HG03432 (cell line): ENCODE measurements at regions not wholly inside any gene's neighbourhood (a gene's known extent, or its start where the extent isn't known, plus 50 kb on each side); places are given as distances from the start of the nearest gene placed in this dataset.

Source experiments
- ATAC-seq: cut with Tn5 transposase; IDR thresholded peaks from one replicate; pipeline ENCODE4 v1.9.1; 2021; ENCODE audit warnings: mild to moderate bottlenecking, moderate library complexity; ENCODE audit not compliant: unreplicated experiment

DNA sequence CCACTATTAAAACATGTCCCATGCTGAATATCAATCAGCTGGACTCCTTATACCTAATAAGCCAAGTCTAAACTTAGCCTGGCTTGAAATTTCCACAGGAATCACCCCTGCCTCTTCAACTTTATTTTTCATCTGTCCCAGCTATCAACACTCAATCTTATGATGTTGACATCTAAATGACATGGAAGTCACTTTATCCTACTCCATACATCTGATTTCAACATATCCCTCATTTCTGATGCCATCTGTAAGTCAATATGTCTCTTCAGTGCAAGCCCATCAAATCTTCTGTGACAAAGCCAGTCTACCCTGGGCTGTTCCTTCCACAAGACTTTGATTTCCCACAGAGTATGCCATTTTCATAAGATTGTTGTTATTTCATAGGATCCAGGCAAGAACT, 143.6 kb upstream of the SEMA6D start:
- ATAC-seq = no peak

DNA sequence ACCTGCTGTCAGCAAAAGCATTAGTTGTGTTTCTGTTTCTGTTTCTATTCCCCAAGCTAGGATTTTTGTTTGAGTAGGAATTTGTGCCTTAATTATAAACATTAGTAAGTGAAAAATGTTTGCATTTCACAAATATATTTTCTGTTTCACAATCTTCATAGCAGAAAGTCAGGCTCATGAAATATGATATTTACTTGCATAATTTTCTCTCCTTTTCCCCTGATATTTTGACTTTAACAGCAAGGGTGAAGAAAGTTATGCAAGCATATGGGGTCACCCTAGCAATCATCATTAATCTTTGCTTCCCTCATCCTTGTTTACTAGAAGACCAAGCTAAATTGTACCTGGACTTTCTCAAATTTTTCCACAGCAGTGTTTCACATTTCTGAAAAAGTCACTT, 140.3 kb upstream of the SEMA6D start:
- ATAC-seq = no peak

DNA sequence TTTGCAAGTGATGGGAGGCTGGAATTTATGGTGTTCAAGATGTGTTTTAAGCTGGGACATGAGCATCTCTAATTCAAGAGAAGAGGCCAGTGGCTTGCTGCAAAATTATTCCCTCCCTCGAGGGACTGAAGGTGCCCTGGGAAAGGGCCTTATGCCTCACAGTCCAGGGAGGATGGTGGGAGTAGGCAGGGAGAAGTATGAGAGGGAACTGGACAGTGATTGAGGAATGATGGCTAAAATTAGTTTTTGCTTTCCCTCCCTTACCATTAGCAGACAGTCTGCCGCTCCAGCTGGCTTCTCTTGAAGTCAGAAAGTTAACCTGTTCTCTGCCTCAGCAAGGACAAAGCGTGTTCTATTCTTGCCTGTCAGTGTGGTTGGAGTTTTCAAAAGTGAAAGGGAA, 139.8 kb upstream of the SEMA6D start:
- no peak for ATAC-seq

DNA sequence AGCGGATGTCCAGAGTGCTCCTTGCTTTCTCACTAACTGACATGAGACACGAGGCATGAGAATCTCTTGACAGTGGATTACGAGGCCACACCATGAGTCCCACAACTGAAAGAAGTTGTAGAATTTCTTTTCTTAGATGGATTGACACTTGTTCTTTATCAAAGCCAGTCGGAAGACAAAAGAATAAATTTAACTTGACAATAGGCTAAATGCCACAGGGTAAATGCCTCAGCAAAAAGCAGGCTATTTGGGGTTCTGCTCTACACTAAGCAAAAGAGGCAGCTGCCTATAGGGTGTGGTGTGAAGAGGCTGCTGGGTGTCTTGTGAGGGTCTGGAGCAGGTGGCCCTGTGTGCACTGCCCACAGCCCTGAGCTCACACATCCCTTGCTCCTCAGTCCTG, 135.1 kb upstream of the SEMA6D start:
- no peak for ATAC-seq

DNA sequence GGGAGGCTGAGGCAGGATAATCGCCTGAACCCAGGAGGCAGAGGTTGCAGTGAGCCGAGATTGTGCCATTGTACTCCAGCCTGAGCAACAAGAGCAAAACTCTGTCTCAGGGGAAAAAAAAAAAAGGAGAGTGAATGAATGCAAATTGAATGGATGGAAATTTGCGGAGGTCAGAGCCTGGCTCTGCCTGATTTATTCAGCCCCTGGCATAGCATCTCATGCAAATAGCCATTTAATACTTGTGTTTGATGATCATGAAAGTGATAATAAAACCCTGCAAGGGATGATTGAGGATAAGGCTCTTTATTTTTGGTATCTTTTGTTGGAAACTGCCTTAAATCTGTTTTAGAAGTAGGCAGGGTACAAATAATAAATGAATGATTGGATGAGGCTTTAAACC, 133.0 kb upstream of the SEMA6D start:
- ATAC-seq = no peak

DNA sequence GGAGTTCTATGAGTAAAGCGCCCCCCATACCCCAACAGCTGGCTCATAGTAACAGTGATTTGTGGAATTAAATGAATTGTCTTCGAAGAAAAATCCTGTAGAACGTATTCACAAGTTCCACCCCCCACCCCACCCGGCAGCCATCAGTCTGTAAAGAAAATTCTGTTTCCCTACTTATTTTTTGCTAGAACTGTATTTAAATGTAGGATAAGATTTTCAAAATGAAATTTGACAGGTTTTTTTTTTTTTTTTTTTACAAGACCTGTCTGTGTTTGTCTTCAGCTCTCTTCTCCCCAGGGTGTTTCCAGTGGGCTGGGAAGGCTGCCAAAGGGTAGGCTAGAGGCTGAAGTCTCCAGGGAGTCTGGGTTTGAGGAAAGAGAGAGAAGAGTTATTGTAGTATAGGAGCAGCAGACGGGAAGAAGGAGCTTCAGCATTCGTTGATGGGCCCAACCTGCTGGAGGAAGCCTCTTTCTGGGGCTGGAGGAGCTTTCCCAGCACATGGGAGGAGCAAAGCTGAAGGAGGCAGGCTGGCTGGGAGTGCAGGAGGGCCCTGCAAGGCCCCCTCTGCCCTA, 130.6 kb upstream of the SEMA6D start:
- no peak for ATAC-seq

DNA sequence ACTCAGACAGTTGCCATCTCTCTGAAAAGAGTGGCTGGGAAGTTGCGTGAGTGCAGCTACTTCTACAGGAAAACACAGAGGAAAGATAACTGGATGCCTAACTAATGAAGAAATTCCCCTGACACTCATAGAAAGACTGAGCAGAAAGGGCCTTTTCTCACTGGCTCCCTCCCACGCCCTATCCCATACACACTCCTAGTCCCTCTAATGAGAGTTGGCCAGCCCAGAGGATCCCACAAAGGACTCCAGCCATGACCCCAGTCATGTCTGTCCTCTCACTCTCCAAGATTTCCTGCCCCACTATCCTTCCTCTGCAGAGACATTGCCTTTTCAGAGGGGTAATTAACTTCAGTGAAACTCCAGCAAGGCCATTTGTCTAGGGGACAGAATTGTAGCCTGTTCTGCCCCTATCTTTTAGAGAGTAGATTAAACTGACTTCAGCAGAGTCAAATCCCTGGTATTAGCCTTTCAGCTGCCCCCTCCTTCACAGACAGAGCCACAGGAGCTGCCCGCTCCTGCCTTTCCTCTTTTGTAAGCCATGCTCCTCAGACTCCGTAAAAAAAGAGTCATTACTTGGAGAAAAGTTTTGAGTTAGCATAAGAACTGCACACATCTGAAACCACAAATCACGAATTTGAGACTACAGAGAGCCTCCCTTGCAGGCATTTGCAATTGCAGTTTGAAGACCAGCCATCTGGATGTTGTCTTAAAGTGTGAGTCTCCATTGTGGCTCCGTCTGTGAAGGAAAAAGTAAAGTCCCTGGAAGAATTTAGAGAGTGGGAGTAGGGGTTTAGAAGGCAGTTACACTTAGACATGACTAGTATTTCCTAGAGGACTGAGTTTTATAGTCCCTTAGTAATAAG, 129.1 kb upstream of the SEMA6D start:
- no peak for ATAC-seq

DNA sequence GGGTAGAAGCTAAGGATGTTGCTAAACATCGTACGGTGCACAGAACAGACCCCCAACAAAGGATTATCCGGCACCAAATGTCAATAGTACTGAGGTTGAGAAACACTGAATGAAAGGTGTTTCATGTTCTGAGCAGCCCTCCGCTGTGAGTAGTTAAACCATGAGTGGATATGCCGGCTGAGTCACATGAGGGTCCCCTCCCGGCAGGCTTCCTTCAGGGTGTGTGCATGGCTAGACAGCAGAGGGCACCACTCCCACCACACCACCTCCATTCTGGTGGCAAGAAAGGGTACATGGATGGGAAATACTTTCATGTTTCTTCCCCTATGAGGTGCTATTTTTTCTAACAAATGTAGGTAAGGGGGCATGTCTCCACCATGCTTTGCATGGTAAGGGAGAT, 128.3 kb upstream of the SEMA6D start:
- no peak for ATAC-seq

DNA sequence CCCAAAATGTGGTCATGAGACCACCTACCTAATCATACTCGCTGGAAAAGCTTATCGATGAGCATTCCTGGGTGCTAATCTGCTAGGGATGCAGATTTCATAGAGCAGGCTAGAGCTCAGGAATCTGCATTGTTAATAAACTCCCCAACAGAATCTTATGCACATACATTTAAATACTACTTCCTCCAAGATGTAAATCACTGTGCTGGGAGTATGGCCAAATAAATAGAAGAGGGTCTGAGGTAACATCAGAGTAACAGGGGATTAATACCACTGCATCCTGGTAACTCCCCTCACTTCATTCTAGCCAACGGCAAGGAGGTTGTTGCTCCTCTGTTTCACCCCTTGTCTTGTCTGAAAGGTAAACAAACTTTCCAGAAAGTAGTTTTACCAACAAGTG, 118.3 kb upstream of the SEMA6D start:
- ATAC-seq = no peak

DNA sequence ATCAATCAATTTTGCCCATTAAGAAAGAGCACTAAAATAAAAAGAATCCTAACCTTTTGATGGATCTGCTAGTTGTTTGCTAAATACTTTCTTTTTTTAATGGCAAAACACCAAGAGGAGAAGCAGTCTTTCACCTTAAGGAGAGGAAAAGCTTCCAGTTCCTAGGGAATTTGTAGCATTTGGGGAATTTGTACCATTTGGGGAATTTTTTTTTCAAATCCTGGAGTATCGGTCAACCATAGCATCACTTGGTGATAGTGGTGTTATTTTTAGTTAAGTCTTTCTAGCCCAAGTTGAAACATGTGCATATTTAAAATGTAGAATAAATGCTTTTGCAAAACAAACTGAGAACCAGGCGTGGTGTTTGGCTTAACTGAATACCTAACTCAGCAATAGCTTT, 117.5 kb upstream of the SEMA6D start:
- ATAC-seq = no peak

DNA sequence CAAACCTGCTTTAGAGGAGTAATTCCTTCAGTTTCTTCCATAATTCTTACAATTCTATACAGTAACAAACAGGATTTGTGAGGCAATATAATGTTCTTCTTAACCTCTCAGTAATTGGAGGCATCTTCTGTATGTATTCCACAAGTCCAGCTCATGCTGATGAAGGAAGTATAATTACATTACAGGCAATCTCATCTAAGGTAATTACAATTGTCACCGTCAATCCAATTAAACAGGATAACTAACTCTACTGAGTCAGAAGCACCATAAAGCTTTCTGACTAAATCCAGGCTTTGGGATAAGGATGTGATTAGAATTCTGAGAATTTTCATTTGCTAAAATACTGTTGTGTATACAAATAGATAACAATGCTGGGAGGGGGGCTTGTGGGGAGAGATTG, 115.2 kb upstream of the SEMA6D start:
- ATAC-seq = no peak

DNA sequence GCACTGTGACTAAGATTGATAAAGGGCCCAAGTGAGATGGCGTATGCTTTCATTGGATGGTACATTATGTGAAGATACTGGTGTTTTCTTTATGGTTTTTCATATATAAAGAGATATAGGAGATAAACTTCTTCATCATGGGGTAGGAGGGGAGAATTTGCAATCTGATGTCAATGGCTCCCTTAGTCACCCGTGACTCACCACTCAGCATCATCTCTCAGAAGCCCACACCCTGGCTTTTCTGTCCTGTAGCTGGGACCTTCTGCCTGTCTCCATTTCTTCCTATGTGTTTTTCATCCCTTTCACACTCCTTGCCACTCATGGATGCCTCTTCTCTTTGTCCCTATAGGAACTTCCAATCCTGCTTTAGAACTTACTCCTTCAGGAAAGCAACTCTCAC, 114.3 kb upstream of the SEMA6D start:
- ATAC-seq = no peak

DNA sequence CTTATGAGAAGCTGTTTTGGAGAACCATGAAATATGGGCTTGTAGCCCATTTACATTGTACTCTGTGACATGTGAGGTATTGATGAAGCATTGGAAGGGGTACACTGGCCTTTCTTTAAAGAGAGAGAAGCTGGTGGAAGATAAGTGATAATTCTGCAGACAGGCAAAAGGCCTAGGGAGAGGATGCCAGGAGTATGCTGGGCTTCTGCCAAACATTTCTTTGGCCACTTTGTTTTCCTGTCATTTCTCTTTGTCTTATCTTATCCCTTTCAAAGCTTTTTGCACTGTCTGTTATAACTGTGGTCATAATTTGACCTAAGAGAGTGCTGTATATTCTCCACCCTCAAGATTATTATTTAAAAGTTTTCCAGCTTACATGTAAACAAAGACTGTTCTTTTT, 109.6 kb upstream of the SEMA6D start:
- ATAC-seq = no peak

DNA sequence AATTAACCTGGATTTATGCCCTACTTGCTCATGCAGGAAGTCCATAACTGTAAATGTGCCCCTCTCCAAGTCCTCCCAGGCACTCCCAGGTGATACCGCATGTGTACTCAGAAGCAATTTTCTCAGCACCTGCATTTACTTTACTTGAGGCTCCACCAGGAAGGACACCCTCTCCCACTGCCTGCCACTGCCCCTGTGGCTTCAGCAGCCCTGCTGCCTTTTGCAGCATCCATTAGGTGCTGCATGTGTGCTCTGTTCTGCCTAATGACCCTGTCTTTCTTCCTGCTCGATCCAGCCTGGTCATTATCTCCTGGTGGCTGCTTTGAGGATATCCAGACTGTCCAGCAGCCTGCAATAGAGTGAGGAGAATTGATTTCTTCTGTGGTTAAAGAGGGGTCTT, 107.6 kb upstream of the SEMA6D start:
- ATAC-seq = no peak

DNA sequence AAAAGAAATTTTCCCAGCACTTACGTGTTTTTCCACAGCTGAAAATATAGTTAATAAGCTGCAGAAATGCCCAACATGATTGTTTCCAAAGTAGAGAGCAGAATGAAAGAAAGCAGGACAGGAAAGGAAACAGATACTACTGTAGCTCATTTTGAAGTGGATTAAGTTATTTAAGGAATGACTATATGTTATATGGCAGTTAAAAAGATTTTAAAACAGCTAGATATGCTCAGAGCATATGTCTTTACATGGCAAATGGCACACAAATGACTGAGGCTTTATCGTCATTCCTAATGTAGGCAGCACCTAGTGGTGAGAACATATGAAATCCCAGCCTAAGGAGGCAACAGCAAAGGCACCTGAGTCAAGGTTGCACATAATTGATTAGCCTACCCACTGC, 106.6 kb upstream of the SEMA6D start:
- ATAC-seq = no peak

DNA sequence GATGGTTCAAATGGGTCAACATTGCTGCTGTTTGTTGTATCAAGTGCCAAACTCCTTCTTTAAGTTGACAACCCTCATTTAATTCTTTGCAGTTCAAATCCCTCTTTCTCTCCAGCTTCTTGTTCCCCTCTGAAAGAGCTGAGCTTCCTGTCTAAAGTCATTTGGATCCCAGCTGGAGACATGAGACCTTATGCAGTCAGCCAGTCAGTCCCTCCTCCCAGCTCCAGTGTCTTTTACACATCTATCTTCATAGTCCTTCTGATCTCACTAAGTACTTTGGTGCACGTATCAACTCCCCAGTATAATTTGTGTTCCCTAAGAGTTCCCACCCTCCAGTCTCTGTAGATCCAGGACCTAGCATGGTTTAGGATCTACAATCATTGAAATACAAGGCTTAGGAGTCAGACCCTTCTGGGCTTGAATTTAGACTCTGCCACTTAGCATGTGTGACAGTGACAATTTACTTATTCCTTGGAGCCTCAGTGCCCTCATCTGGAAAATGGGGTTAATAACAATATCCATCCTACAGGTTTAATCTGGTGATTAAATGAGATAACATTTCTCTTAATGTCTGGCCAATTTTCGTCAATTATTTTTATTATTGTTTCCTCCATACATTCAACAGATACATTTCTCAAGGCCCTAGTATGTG, 102.8 kb upstream of the SEMA6D start:
- ATAC-seq = no peak

DNA sequence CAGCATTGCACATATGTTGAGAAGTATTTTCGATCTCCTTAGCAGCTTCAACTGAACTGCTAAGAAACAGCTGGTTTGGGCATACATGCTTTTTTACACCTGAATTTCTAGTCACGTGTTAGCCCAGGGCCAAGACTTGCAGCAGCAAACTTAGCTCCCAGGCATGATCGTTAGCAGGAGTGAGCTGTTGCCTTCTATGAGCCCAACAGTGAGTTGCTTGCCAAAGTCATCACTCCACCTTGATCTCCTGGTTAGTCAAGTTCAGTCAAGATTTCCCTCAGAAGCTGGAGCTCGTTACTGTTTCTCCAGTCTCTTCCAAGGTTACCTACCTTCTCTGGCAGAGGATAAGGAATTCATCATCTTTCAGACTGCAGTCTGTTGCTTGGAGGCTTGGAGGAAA, 100.4 kb upstream of the SEMA6D start:
- no peak for ATAC-seq

DNA sequence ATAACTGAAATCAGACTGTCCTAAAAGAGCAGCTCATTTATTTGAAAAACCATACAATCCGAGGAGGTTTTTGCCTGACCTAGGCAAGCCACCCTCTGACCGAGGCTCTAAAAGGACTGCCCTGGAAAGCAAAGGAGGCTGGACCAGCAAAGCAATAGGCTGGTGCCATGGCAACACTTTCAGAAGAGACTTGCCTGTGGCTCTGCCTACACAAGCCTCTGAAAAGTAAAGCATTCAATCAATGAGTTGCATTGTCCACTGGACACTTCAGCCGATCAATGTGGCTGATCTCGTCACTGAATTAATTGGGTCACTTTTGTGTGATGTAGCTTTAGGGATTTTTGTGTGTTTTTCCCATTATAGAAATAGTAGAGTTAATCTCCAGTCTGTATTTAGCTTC, 99.1 kb upstream of the SEMA6D start:
- no peak for ATAC-seq

DNA sequence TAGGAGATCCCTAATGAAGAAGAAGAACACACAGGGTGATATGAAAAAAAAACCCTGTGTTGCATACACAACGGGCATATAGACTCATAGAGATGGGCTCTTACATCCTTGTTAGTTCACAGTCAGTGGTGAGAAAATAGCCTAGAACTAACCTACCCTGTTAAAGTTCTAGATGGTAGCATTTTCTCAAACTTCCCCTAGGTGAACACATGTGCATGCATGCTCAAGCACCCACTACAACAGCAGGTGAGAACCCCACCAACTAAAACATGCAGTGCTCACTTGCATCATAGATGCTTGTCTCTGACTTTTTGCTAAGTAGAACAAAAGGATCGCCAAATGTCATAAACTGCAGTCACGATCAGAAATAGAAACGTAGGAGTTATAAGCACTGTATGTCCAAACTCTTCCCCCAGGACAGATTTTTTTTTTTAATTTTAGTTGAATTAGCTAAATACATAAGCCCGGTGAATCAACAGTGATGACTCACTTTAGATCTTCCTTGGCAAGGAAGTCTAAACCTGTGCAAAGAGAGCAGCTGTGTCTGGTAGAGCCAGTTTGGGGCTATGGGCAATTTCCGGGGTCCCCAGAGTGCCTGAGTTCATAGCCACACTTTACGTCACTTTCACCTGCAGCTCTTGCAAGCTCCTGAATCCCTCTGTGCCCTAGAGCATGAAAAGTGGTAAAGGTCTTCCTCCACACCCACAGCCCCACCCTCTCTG, 96.2 kb upstream of the SEMA6D start:
- ATAC-seq = no peak

DNA sequence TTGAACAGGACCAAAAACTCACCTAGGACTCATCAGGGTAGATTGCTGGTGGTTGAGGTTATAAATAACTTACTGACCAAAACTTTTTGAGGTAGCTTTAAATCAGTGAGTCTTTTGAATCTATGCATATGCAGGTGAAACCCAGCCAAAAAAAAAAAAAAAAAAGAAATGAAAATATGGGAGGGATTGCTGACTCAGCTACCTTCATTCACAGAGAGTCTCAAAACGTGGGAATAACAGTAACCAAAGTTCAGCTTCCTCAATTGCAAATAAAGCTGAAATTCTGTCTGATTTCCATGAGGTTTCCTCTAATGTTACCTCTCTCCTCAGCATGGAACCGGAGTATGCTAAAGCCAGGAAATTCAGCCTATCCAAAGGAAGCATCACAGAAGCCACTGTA, 95.2 kb upstream of the SEMA6D start:
- no peak for ATAC-seq

DNA sequence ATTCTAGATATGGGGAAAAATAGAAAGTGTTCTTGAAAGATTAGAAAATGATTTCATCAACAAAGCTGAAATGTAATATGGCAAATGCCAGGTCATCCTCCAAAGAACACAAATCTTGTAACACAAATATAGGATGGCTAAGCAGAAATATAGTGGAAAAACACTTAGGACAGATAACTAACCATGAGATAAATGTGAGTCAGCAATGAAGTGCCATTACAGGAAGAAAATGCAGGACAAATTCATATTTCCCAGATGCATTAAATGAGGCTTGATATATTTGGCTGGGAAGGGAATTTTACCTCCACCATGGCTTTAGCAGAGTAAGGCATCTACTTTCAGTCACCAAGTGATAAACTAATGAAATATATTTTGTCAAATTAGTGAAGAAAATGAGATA, 92.8 kb upstream of the SEMA6D start:
- ATAC-seq = no peak

DNA sequence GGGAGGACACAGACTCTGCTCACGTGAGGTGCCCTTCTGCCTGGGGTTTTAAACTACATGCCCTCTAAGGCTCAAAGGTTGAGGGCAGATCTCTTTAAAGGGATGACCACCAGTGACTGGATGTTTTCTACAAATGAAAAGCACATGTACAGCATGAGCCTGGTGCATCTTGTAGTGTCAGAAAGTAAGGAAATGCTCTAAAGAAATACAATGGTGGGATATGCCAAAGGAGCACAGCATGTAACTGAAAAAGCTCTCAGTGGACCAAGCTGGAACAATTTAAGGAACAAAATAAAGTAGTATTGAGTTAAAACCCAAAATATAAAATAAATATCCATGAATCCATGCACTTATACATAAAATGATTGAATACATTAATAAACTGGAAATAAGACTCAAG, 78.3 kb upstream of the SEMA6D start:
- ATAC-seq = no peak
